A673 (cell line): ENCODE measurements at regions not wholly inside any gene's neighbourhood (a gene's known extent, or its start where the extent isn't known, plus 50 kb on each side); places are given as distances from the start of the nearest gene placed in this dataset.

Experiments used
- BruUV-seq: library from RNA; stranded (reverse); fragments of 400-500 nt; replicated peaks from 2 replicates; lab custom pipeline; 2021; lab: Mats Ljungman, UMichigan
- CTCF ChIA-PET: fragments of 300-600 bp; sonication (Branson Sonifier 250); formaldehyde crosslinking; loops from one replicate; lab custom pipeline; 2022; ENCODE audit warnings: antibody characterized with exemption; lab: Charles Lee
- POLR2A ChIA-PET: fragments of 300-600 bp; sonication (Branson Sonifier 250); formaldehyde crosslinking; loops from one replicate; lab custom pipeline; 2022; ENCODE audit warnings: antibody characterized with exemption; ENCODE audit not compliant: low non-redundant PET; lab: Charles Lee
- DNase-seq: peaks from one replicate; pipeline ENCODE4 v3.0.0-alpha.2; 2015; ENCODE audit warnings: low spot score
- H3K27ac ChIP-seq: fragments of 200-600 bp; sonication (generic); 2 replicates; pipeline ENCODE4 v1.5.1; 2016; ENCODE audit warnings: mixed run types, low read depth, mild to moderate bottlenecking, mixed read lengths, antibody characterized with exemption, low read length; ENCODE audit not compliant: poor library complexity, severe bottlenecking
- H3K27me3 ChIP-seq: fragments of 200-600 bp; sonication (generic); replicated peaks from 2 replicates; pipeline ENCODE4 v1.6.1; 2017; ENCODE audit warnings: mixed run types, low read depth, mild to moderate bottlenecking, mixed read lengths, antibody characterized with exemption, low read length; ENCODE audit not compliant: insufficient read depth, poor library complexity
- H3K36me3 ChIP-seq: fragments of 200-600 bp; sonication (generic); 2 replicates; pipeline ENCODE4 v1.6.1; 2016; ENCODE audit warnings: mixed run types, mild to moderate bottlenecking, mixed read lengths, antibody characterized with exemption, low read length; ENCODE audit not compliant: insufficient read depth, poor library complexity, severe bottlenecking
- H3K4me1 ChIP-seq: fragments of 200-600 bp; sonication (generic); 2 replicates; pipeline ENCODE4 v1.6.1; 2017; ENCODE audit warnings: mixed run types, mild to moderate bottlenecking, mixed read lengths, antibody characterized with exemption, low read length; ENCODE audit not compliant: insufficient read depth, poor library complexity, severe bottlenecking
- H3K4me3 ChIP-seq: fragments of 200-600 bp; sonication (generic); 2 replicates; pipeline ENCODE4 v1.5.1; 2016; ENCODE audit warnings: low read depth, mixed run types, mild to moderate bottlenecking, mixed read lengths, low read length; ENCODE audit not compliant: poor library complexity, severe bottlenecking
- H3K9me3 ChIP-seq: fragments of 200-600 bp; sonication (generic); 2 replicates; pipeline ENCODE4 v1.6.1; 2016; ENCODE audit warnings: mixed run types, low read depth, mild to moderate bottlenecking, mixed read lengths, antibody characterized with exemption, low read length; ENCODE audit not compliant: poor library complexity, severe bottlenecking
- EZH2 ChIP-seq: fragments of 200-600 bp; sonication (generic); IDR thresholded peaks from 2 replicates; pipeline ENCODE4 v1.6.1; 2017; ENCODE audit warnings: borderline replicate concordance, low read depth, mild to moderate bottlenecking, mixed read lengths, antibody characterized with exemption, low read length; ENCODE audit not compliant: poor library complexity, severe bottlenecking
- intact Hi-C: fragments of 100-400 bp; cut with micrococcal nuclease; formaldehyde crosslinking; loops from one replicate; pipeline ENCODE4 v1.10.0; 2022; ENCODE audit not compliant: unreplicated experiment
- TF ChIP-seq, protein P1 (sequence below): fragments of 300-800, 200-600 bp; sonication (generic); conservative IDR thresholded peaks from 2 replicates; pipeline ENCODE4 v1.5.1; 2017; ENCODE audit warnings: low read depth, mild to moderate bottlenecking, antibody characterized with exemption, low read length, moderate library complexity, mixed read lengths

GRCh38 chr2:158011055-158011771, 90.5 kb upstream of the UPP2 start:
- CTCF ChIA-PET, result interaction anchor here (0.7 kb wide), 2 partner anchors 14 to 640 kb away, joined by 3 to 6 read pairs; no protein-coding TSS in a partner anchor
- DNase-seq, result no peak
- Histone ChIP-seq H3K27ac (no peak overlapping the region), H3K36me3 (no peaks in the 10 kb centered on the region), H3K27me3 (no peaks in the 10 kb centered on the region), H3K4me1 (no peaks in the 10 kb centered on the region), H3K4me3 (no peak overlapping the region), H3K9me3 (no peaks in the 10 kb centered on the region)
- TF ChIP-seq, protein P1, sequence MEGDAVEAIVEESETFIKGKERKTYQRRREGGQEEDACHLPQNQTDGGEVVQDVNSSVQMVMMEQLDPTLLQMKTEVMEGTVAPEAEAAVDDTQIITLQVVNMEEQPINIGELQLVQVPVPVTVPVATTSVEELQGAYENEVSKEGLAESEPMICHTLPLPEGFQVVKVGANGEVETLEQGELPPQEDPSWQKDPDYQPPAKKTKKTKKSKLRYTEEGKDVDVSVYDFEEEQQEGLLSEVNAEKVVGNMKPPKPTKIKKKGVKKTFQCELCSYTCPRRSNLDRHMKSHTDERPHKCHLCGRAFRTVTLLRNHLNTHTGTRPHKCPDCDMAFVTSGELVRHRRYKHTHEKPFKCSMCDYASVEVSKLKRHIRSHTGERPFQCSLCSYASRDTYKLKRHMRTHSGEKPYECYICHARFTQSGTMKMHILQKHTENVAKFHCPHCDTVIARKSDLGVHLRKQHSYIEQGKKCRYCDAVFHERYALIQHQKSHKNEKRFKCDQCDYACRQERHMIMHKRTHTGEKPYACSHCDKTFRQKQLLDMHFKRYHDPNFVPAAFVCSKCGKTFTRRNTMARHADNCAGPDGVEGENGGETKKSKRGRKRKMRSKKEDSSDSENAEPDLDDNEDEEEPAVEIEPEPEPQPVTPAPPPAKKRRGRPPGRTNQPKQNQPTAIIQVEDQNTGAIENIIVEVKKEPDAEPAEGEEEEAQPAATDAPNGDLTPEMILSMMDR, result no peak
- TF ChIP-seq EZH2, result no peak
- POLR2A ChIA-PET, result no interaction called here
- intact Hi-C loops, result loop anchor here (5.0 to 10.0 kb wide), 3 partner anchors 416 to 704 kb away; partner anchors contain the start of gene ERMN
- BruUV-seq, result no TSS peak

- H3K36me3 ChIP-seq, result no peaks in the 10 kb centered on the region
- intact Hi-C loops, result loop anchor here (2.0 to 10.0 kb wide), 2 partner anchors 385 to 513 kb away; partner anchors contain the start of gene ACVR1C
- CTCF ChIA-PET, result no interaction called here
These were observed 92.3 kb upstream of the UPP2 start for GRCh38 chr2:158009399-158009798.

GRCh38 chr2:158006961-158007719, 94.5 kb upstream of the UPP2 start:
- ChIA-PET CTCF (interaction anchor here (0.7 kb wide), 1 partner anchor 95 kb away, joined by 6 read pairs; no protein-coding TSS in a partner anchor), POLR2A (no interaction called here)
- no TSS peak for BruUV-seq
- H3K27ac ChIP-seq, result no peak overlapping the region
- H3K36me3 ChIP-seq, result no peaks in the 10 kb centered on the region
- no peak overlapping the region for H3K4me3 ChIP-seq
- intact Hi-C loops, result loop anchor here (10.0 kb wide), 1 partner anchor 382 kb away; the partner anchor contains the start of gene ACVR1C
- no peaks in the 10 kb centered on the region for H3K4me1 ChIP-seq
- no peaks in the 10 kb centered on the region for H3K9me3 ChIP-seq
- TF ChIP-seq, protein P1, result no peak
- H3K27me3 ChIP-seq, result no peaks in the 10 kb centered on the region
- no peak for DNase-seq

More at GRCh38 chr2:158009399-158009798, 92.3 kb upstream of the UPP2 start:
- Histone ChIP-seq H3K27ac (no peak overlapping the region), H3K9me3 (no peaks in the 10 kb centered on the region), H3K27me3 (no peaks in the 10 kb centered on the region), H3K4me3 (no peak overlapping the region), H3K4me1 (no peaks in the 10 kb centered on the region)
- POLR2A ChIA-PET, result no interaction called here
- DNase-seq, result no peak
- BruUV-seq, result no TSS peak
- TF ChIP-seq EZH2, result no peak
- TF ChIP-seq, protein P1, result no peak
